HG03095 (cell line): ENCODE measurements at regions not wholly inside any gene's neighbourhood (a gene's known extent, or its start where the extent isn't known, plus 50 kb on each side); places are given as distances from the start of the nearest gene placed in this dataset.
"Not testable (repeated sequence)": the region's sequence is repeated elsewhere in the genome, so short reads cannot be mapped to it uniquely, and the experiment has no call there.

Source experiments
- ATAC-seq: cut with Tn5 transposase; IDR thresholded peaks from one replicate; pipeline ENCODE4 v1.9.1; 2021; ENCODE audit warnings: moderate library complexity; ENCODE audit not compliant: unreplicated experiment

- not testable (repeated sequence) for ATAC-seq
These were observed 77.6 kb downstream of the HHIPL2 start for GRCh38 chr1:222470252-222470805.

- no peak for ATAC-seq
These were observed 81.6 kb downstream of the HHIPL2 start for GRCh38 chr1:222466150-222466865.

- peak; percentile 91 for ATAC-seq
These were observed 82.5 kb downstream of the HHIPL2 start for GRCh38 chr1:222465211-222466041.

- peak; percentile 17 for ATAC-seq
These were observed 83.1 kb downstream of the HHIPL2 start for GRCh38 chr1:222464841-222465210.

GRCh38 chr1:222463059-222463730, 84.7 kb downstream of the HHIPL2 start:
- no peak for ATAC-seq

- ATAC-seq, result no peak
These were observed 85.3 kb downstream of the HHIPL2 start for GRCh38 chr1:222462601-222463000.

- no peak for ATAC-seq
These were observed 86.0 kb downstream of the HHIPL2 start for GRCh38 chr1:222461941-222462340.

GRCh38 chr1:222459652-222460051, 88.3 kb downstream of the HHIPL2 start:
- no peak for ATAC-seq

- no peak for ATAC-seq
These were observed 90.4 kb downstream of the HHIPL2 start for GRCh38 chr1:222457513-222457912.

GRCh38 chr1:222457084-222457483, 90.8 kb downstream of the HHIPL2 start:
- ATAC-seq, result no peak

- peak; percentile 99 for ATAC-seq
These were observed 92.6 kb downstream of the HHIPL2 start for GRCh38 chr1:222455188-222455879.

- no peak for ATAC-seq
These were observed 93.1 kb downstream of the HHIPL2 start for GRCh38 chr1:222454782-222455181.

GRCh38 chr1:222454186-222454585, 93.7 kb downstream of the HHIPL2 start:
- no peak for ATAC-seq

GRCh38 chr1:222452031-222452430, 95.9 kb downstream of the HHIPL2 start:
- ATAC-seq, result no peak

GRCh38 chr1:222443566-222443965, 104.3 kb downstream of the HHIPL2 start:
- ATAC-seq, result no peak

GRCh38 chr1:222441066-222441465, 106.8 kb downstream of the HHIPL2 start:
- no peak for ATAC-seq

GRCh38 chr1:222424826-222425225, 123.1 kb downstream of the HHIPL2 start:
- no peak for ATAC-seq

GRCh38 chr1:222421380-222421779, 126.5 kb downstream of the HHIPL2 start:
- no peak for ATAC-seq

- ATAC-seq, result no peak
These were observed 127.3 kb downstream of the HHIPL2 start for GRCh38 chr1:222420633-222421032.

GRCh38 chr1:222418654-222419053, 129.2 kb downstream of the HHIPL2 start:
- no peak for ATAC-seq

GRCh38 chr1:222417264-222417663, 130.6 kb downstream of the HHIPL2 start:
- no peak for ATAC-seq
